Uterus (tissue), 2 donors: ENCODE measurements at regions not wholly inside any gene's neighbourhood (a gene's known extent, or its start where the extent isn't known, plus 50 kb on each side); places are given as distances from the start of the nearest gene placed in this dataset.

Experiments used
- CTCF ChIP-seq, 4 experiments: fragments of 200-600 bp in 2 of 4; fragments of 450-650 bp in 2 of 4; sonication (generic) in 2 of 4; IDR thresholded peaks; one replicate each; pipeline ENCODE4 v1.5.1; 2016 to 2019; ENCODE audit warnings: antibody characterized with exemption in 4 of 4, mild to moderate bottlenecking in 2 of 4, moderate library complexity in 1 of 4
- POLR2A ChIP-seq, 2 donors: fragments of 450-650 bp; IDR thresholded peaks; one replicate each; pipeline ENCODE4 v1.6.1; 2016; ENCODE audit warnings: antibody characterized with exemption in 2 of 2, mild to moderate bottlenecking in 1 of 2, moderate library complexity in 1 of 2

DNA sequence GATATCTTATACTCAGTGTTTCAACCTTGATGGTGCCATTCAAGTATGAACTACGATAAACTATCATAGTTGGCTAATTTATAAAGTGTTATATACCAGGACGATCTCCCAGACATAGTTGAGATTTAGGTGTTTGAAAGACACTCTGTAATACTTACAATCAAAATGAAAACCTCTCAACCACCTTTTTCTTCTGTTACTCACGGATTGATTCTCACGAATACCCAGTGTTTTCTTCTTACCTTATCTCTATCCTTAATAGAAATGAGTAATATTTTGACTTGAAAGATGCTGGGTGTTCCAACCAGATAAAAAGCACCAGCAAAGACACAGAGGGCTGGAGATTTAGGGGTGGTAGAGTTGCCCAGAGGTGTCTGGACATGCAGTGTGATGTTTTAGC, 169.9 kb downstream of the PTCSC3 start:
- TF ChIP-seq CTCF (IDR thresholded peaks at IDR 0.05) (no peak), POLR2A (IDR thresholded peaks at IDR 0.05) (no peak)
